HFFc6 (cell line): ENCODE measurements at regions not wholly inside any gene's neighbourhood (a gene's known extent, or its start where the extent isn't known, plus 50 kb on each side); places are given as distances from the start of the nearest gene placed in this dataset.

ENCODE experiments used
- DNase-seq: peaks from one replicate; pipeline ENCODE4 v3.0.0-alpha.2; 2018
- H3K27ac Mint-ChIP-seq: 2 replicates; pipeline ENCODE4 v1.8.0; 2020; ENCODE audit warnings: mild to moderate bottlenecking, mixed read lengths
- H3K27me3 Mint-ChIP-seq: 2 replicates; pipeline ENCODE4 v1.8.0; 2021; ENCODE audit warnings: mild to moderate bottlenecking, moderate library complexity, mixed read lengths; ENCODE audit not compliant: insufficient read depth
- H3K36me3 Mint-ChIP-seq: 2 replicates; pipeline ENCODE4 v1.8.0; 2021; ENCODE audit warnings: low read depth, mixed read lengths
- H3K4me1 Mint-ChIP-seq: 2 replicates; pipeline ENCODE4 v1.8.0; 2020; ENCODE audit warnings: low read depth, mixed read lengths
- H3K4me3 Mint-ChIP-seq: 2 replicates; pipeline ENCODE4 v1.8.0; 2020; ENCODE audit warnings: mild to moderate bottlenecking, moderate library complexity, mixed read lengths
- H3K9me3 Mint-ChIP-seq: 2 replicates; pipeline ENCODE4 v1.8.0; 2020; ENCODE audit warnings: mild to moderate bottlenecking, mixed read lengths
- CTCF ChIP-seq: fragments of 200-600 bp; sonication (generic); IDR thresholded peaks from 2 replicates; pipeline ENCODE4 v1.5.0; 2021; ENCODE audit warnings: antibody characterized with exemption, mild to moderate bottlenecking

- Mint-ChIP-seq H3K27me3 (peaks cover 4% of the 10 kb centered on the region), H3K4me1 (peaks cover 19% of the 10 kb centered on the region), H3K36me3 (no peaks in the 10 kb centered on the region), H3K27ac (no peak overlapping the region), H3K9me3 (no peaks in the 10 kb centered on the region), H3K4me3 (no peak overlapping the region)
- TF ChIP-seq CTCF = no peak
- DNase-seq = no peak
These were observed 57.8 kb upstream of the SPPL2A start for GRCh38 chr15:50823281-50823680.

DNA sequence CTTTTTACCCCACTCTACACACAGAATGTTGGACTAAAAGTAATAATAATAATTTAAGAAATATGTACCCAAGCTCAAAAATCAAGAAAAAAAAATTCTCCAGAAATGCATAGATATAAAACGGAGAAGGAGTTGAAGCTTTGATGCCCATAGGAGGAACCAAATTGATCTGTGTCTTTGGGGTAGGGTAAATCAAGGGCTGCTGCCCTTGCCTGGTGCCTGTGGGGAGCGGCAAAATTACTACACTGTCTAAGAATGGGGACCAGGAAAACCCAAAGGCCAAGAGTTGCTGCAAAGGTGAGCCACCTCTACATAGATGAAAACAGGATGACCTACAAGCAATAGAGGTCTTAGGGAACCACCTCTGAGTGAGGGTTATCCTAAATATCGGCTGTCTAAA lies 56.0 kb upstream of the SPPL2A start:
- no peak overlapping the region for H3K4me3 Mint-ChIP-seq
- no peaks in the 10 kb centered on the region for H3K9me3 Mint-ChIP-seq
- H3K27ac Mint-ChIP-seq = no peak overlapping the region
- TF ChIP-seq CTCF = no peak
- DNase-seq = no peak
- H3K36me3 Mint-ChIP-seq = no peaks in the 10 kb centered on the region
- peaks cover 19% of the 10 kb centered on the region for H3K4me1 Mint-ChIP-seq
- H3K27me3 Mint-ChIP-seq = peaks cover 2% of the 10 kb centered on the region

- no peak for DNase-seq
- Mint-ChIP-seq H3K27me3 (peaks cover 6% of the 10 kb centered on the region), H3K9me3 (no peaks in the 10 kb centered on the region), H3K27ac (no peak overlapping the region), H3K4me1 (peaks cover 14% of the 10 kb centered on the region), H3K4me3 (no peak overlapping the region), H3K36me3 (no peaks in the 10 kb centered on the region)
- no peak for TF ChIP-seq CTCF
These were observed 55.4 kb upstream of the SPPL2A start for GRCh38 chr15:50820808-50821382.

- Mint-ChIP-seq H3K27me3 (peaks cover 6% of the 10 kb centered on the region), H3K36me3 (no peaks in the 10 kb centered on the region), H3K4me1 (peaks cover 12% of the 10 kb centered on the region), H3K9me3 (no peaks in the 10 kb centered on the region), H3K27ac (no peak overlapping the region), H3K4me3 (no peak overlapping the region)
- DNase-seq = no peak
- no peak for TF ChIP-seq CTCF
These were observed 53.8 kb upstream of the SPPL2A start for GRCh38 chr15:50819344-50819743.

DNA sequence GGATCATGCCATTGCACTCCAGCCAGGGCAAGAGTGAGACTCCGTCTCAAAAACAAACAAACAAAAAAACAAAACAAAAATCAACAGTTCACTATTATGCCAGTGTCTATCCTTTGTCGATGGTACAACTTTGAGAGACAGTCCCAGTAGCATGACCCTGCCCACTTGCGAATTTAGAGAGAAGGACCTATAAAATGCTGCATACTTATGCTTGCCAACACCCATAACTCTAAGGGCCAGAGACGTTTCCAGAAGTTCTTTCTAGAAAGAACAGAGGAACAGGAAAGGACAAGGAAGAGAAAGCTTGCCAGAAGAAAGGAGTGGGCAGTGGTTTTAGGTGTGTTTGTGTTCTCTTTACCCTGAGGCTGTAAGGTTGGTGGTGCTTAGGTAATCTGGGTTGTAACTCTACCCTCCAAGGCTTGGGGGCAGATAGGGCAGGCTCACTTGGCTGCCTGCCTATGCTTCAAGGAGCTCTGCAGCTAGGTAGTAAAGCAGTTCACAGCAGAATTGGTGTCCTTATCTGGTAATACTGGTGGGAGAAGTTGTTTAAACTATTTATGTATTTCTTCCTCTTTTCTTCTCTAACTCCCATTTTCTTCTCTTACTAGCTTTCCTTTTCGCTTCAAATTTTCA lies 50.6 kb upstream of the SPPL2A start:
- Mint-ChIP-seq H3K27me3 (peaks cover 6% of the 10 kb centered on the region), H3K27ac (no peak overlapping the region), H3K4me1 (peaks cover 12% of the 10 kb centered on the region), H3K36me3 (no peaks in the 10 kb centered on the region), H3K4me3 (no peak overlapping the region), H3K9me3 (no peaks in the 10 kb centered on the region)
- no peak for DNase-seq
- no peak for TF ChIP-seq CTCF
